ENCODE measurements at regions not wholly inside any gene's neighbourhood (a gene's known extent, or its start where the extent isn't known, plus 50 kb on each side); places are given as distances from the start of the nearest gene placed in this dataset.

GRCh38 chr4:124863040-124863545 is 150.6 kb upstream of the ANKRD50 start:
- H3K4me3 ChIP-seq (ENCODE audit: low read depth, low read length), result no peak overlapping the region
- DNase-seq (ENCODE audit: low read depth), result no peak
- TF ChIP-seq, protein P1, sequence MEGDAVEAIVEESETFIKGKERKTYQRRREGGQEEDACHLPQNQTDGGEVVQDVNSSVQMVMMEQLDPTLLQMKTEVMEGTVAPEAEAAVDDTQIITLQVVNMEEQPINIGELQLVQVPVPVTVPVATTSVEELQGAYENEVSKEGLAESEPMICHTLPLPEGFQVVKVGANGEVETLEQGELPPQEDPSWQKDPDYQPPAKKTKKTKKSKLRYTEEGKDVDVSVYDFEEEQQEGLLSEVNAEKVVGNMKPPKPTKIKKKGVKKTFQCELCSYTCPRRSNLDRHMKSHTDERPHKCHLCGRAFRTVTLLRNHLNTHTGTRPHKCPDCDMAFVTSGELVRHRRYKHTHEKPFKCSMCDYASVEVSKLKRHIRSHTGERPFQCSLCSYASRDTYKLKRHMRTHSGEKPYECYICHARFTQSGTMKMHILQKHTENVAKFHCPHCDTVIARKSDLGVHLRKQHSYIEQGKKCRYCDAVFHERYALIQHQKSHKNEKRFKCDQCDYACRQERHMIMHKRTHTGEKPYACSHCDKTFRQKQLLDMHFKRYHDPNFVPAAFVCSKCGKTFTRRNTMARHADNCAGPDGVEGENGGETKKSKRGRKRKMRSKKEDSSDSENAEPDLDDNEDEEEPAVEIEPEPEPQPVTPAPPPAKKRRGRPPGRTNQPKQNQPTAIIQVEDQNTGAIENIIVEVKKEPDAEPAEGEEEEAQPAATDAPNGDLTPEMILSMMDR (conservative IDR thresholded peaks at IDR 0.05; ENCODE audit: low read depth, low read length), result no peak

GRCh38 chr4:124862261-124862660 is 149.7 kb upstream of the ANKRD50 start:
- no peak overlapping the region for H3K4me3 ChIP-seq (ENCODE audit: low read depth, low read length)
- TF ChIP-seq, protein P1 (conservative IDR thresholded peaks at IDR 0.05; ENCODE audit: low read depth, low read length), result no peak
- DNase-seq (ENCODE audit: low read depth), result no peak

GRCh38 chr4:124861761-124862160 is 149.2 kb upstream of the ANKRD50 start:
- no peak overlapping the region for H3K4me3 ChIP-seq (ENCODE audit: low read depth, low read length)
- DNase-seq (ENCODE audit: low read depth), result no peak
- TF ChIP-seq, protein P1 (conservative IDR thresholded peaks at IDR 0.05; ENCODE audit: low read depth, low read length), result no peak

GRCh38 chr4:124854968-124855367 is 142.4 kb upstream of the ANKRD50 start:
- peak; percentile 63 for DNase-seq (ENCODE audit: low read depth)
- H3K4me3 ChIP-seq (ENCODE audit: low read depth, low read length), result no peak overlapping the region
- TF ChIP-seq, protein P1 (conservative IDR thresholded peaks at IDR 0.05; ENCODE audit: low read depth, low read length), result no peak

DNA sequence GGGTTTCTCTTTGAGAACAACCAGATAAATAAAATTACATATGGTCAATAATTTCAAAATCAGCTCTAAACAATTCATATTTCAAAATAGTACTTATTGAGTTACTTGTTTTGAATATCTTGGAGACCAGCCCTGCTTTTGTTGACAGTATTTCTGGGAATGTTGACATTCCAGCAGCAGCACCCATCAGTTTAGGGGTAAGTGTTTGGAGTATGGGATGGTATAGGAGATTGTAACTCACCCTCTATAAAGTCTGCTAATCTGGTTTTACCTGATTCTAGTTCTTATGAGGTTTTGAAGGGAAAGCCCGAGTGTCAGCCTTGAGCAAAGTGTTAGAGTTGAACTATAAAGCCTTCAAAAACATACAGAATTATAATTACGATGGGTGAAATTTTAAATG is 139.2 kb upstream of the ANKRD50 start:
- TF ChIP-seq, protein P1 (conservative IDR thresholded peaks at IDR 0.05; ENCODE audit: low read depth, low read length), result no peak

DNA sequence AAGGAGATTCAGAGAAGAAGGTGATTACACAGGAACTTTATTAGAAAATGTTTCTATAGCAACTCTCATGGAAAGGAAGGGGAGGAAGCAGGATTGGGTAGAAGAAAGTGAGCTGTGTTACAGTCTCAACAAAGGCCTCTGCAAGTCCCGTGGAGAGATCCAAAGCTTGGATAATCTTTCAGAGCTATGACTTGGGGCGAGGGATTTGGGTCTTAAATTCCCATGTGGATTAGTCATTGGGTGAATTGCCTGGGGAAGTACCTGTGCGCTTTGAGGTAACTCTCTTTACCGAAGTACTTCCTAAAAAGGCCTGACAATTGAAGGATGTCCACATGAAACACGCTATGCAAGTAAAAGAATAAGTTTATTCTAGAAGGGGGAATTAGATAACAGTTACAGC is 133.8 kb upstream of the ANKRD50 start:
- TF ChIP-seq, protein P1 (conservative IDR thresholded peaks at IDR 0.05; ENCODE audit: low read depth, low read length), result no peak
- no peak for DNase-seq (ENCODE audit: low read depth)
- H3K4me3 ChIP-seq (ENCODE audit: low read depth, low read length), result no peak overlapping the region

More for the DNA sequence above, 139.2 kb upstream of the ANKRD50 start:
- DNase-seq (ENCODE audit: low read depth), result no peak
- no peak overlapping the region for H3K4me3 ChIP-seq (ENCODE audit: low read depth, low read length)

- TF ChIP-seq, protein P1 (conservative IDR thresholded peaks at IDR 0.05; ENCODE audit: low read depth, low read length), result no peak
- DNase-seq (ENCODE audit: low read depth), result peak; percentile 14
- no peak overlapping the region for H3K4me3 ChIP-seq (ENCODE audit: low read depth, low read length)
Measured at GRCh38 chr4:124839786-124840390, 127.4 kb upstream of the ANKRD50 start.

Data from choroid plexus epithelial cell (primary cell).